GM19395 (cell line): ENCODE measurements at regions not wholly inside any gene's neighbourhood (a gene's known extent, or its start where the extent isn't known, plus 50 kb on each side); places are given as distances from the start of the nearest gene placed in this dataset.
"Not testable (repeated sequence)": the region's sequence is repeated elsewhere in the genome, so short reads cannot be mapped to it uniquely, and the experiment has no call there.

ENCODE experiments used
- ATAC-seq: cut with Tn5 transposase; IDR thresholded peaks from one replicate; pipeline ENCODE4 v1.9.1; 2021; ENCODE audit warnings: mild to moderate bottlenecking, moderate library complexity; ENCODE audit not compliant: unreplicated experiment

GRCh38 chr14:86943391-86944365 lies 1049.3 kb downstream of the GALC start:
- ATAC-seq = no peak

GRCh38 chr14:86942936-86943335 lies 1050.0 kb downstream of the GALC start:
- ATAC-seq = no peak

- no peak for ATAC-seq
Measured at GRCh38 chr14:86940106-86940505, 1052.9 kb downstream of the GALC start.

GRCh38 chr14:86938320-86938719 lies 1054.7 kb downstream of the GALC start:
- ATAC-seq = no peak

- no peak for ATAC-seq
Measured at GRCh38 chr14:86936556-86936955, 1056.4 kb downstream of the GALC start.

- no peak for ATAC-seq
Measured at GRCh38 chr14:86935241-86935885, 1057.6 kb downstream of the GALC start.

GRCh38 chr14:86933958-86934595 lies 1058.9 kb downstream of the GALC start:
- ATAC-seq = no peak

GRCh38 chr14:86933460-86933859 lies 1059.5 kb downstream of the GALC start:
- no peak for ATAC-seq

GRCh38 chr14:86915406-86915805 lies 1077.6 kb downstream of the GALC start:
- ATAC-seq = no peak

- ATAC-seq = no peak
Measured at GRCh38 chr14:86912709-86913108, 1080.3 kb downstream of the GALC start.

- no peak for ATAC-seq
Measured at GRCh38 chr14:86911486-86911885, 1081.5 kb downstream of the GALC start.

GRCh38 chr14:86905386-86905926 lies 1087.5 kb downstream of the GALC start:
- ATAC-seq = not testable (repeated sequence)

GRCh38 chr14:86902176-86902950 lies 1090.6 kb downstream of the GALC start:
- no peak for ATAC-seq

GRCh38 chr14:86897704-86898513 lies 1095.1 kb downstream of the GALC start:
- no peak for ATAC-seq

GRCh38 chr14:86897224-86897623 lies 1095.8 kb downstream of the GALC start:
- no peak for ATAC-seq

- no peak for ATAC-seq
Measured at GRCh38 chr14:86896701-86897100, 1096.3 kb downstream of the GALC start.

- no peak for ATAC-seq
Measured at GRCh38 chr14:86892152-86892956, 1100.6 kb downstream of the GALC start.

GRCh38 chr14:86885280-86885679 lies 1107.7 kb downstream of the GALC start:
- no peak for ATAC-seq

- ATAC-seq = no peak
Measured at GRCh38 chr14:86884498-86884897, 1108.5 kb downstream of the GALC start.
